ENCODE measurements at regions not wholly inside any gene's neighbourhood (a gene's known extent, or its start where the extent isn't known, plus 50 kb on each side); places are given as distances from the start of the nearest gene placed in this dataset.
A peak's percentile ranks its signal among the peaks of the same experiment; 100 is the strongest.

GRCh38 chr9:109953300-109953699 is 173.3 kb downstream of the PALM2AKAP2 start:
- no peak for DNase-seq

GRCh38 chr9:109953813-109954497 is 174.0 kb downstream of the PALM2AKAP2 start:
- no peak for DNase-seq

- no peak for DNase-seq
Observed at GRCh38 chr9:109956717-109957440, 176.9 kb downstream of the PALM2AKAP2 start.

- DNase-seq = no peak
Observed at GRCh38 chr9:109959679-109960078, 179.7 kb downstream of the PALM2AKAP2 start.

GRCh38 chr9:109961626-109962025 is 181.6 kb downstream of the PALM2AKAP2 start:
- no peak for DNase-seq

GRCh38 chr9:109962215-109962614 is 182.2 kb downstream of the PALM2AKAP2 start:
- no peak for DNase-seq

GRCh38 chr9:109963079-109963478 is 183.1 kb downstream of the PALM2AKAP2 start:
- no peak for DNase-seq

GRCh38 chr9:109966643-109967368 is 186.8 kb downstream of the PALM2AKAP2 start:
- no peak for DNase-seq

GRCh38 chr9:109967651-109968642 is 187.9 kb downstream of the PALM2AKAP2 start:
- DNase-seq = no peak

GRCh38 chr9:109969011-109969410 is 189.0 kb downstream of the PALM2AKAP2 start:
- no peak for DNase-seq

- DNase-seq = no peak
Observed at GRCh38 chr9:109969573-109970237, 189.7 kb downstream of the PALM2AKAP2 start.

- no peak for DNase-seq
Observed at GRCh38 chr9:109971226-109971625, 191.2 kb downstream of the PALM2AKAP2 start.

- peak; percentile 18 for DNase-seq
Observed at GRCh38 chr9:109972026-109972882, 192.3 kb downstream of the PALM2AKAP2 start.

- DNase-seq = no peak
Observed at GRCh38 chr9:109973336-109973735, 193.3 kb downstream of the PALM2AKAP2 start.

GRCh38 chr9:109974143-109974917 is 194.3 kb downstream of the PALM2AKAP2 start:
- peak; percentile 50 for DNase-seq

- no peak for DNase-seq
Observed at GRCh38 chr9:109974918-109975276, 194.9 kb downstream of the PALM2AKAP2 start.

GRCh38 chr9:109975574-109976295 is 195.7 kb downstream of the PALM2AKAP2 start:
- DNase-seq = no peak

- no peak for DNase-seq
Observed at GRCh38 chr9:109976303-109976702, 196.3 kb downstream of the PALM2AKAP2 start.

GRCh38 chr9:109977521-109977920 is 197.5 kb downstream of the PALM2AKAP2 start:
- DNase-seq = no peak

All from midbrain (tissue), 1 donor.